ENCODE measurements at regions not wholly inside any gene's neighbourhood (a gene's known extent, or its start where the extent isn't known, plus 50 kb on each side); places are given as distances from the start of the nearest gene placed in this dataset.

DNA sequence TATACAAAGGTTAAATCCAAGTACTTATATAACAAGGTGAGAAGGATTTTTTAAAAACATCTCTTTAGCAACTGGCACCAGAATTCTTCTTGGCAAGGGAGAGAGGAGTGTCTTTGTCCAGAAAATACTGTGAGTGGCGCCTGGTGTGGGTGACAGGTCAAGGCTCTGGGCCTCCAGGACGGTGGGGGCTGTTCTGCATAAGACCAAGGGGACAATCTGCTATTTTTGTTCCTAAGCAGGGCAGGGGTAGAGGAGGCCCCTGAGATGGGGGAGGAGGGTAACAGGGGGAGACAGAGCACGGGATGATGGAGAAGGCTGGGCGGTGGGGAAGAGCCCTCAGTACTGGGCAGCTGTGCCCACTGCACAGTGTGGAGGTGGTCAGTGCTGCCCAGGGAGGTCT is 51.6 kb upstream of the TAF1B start:
- no peak overlapping the region for H3K4me3 ChIP-seq (ENCODE audit: low read depth, low read length)
- DNase-seq (ENCODE audit: low read depth): no peak
- TF ChIP-seq, protein P1, sequence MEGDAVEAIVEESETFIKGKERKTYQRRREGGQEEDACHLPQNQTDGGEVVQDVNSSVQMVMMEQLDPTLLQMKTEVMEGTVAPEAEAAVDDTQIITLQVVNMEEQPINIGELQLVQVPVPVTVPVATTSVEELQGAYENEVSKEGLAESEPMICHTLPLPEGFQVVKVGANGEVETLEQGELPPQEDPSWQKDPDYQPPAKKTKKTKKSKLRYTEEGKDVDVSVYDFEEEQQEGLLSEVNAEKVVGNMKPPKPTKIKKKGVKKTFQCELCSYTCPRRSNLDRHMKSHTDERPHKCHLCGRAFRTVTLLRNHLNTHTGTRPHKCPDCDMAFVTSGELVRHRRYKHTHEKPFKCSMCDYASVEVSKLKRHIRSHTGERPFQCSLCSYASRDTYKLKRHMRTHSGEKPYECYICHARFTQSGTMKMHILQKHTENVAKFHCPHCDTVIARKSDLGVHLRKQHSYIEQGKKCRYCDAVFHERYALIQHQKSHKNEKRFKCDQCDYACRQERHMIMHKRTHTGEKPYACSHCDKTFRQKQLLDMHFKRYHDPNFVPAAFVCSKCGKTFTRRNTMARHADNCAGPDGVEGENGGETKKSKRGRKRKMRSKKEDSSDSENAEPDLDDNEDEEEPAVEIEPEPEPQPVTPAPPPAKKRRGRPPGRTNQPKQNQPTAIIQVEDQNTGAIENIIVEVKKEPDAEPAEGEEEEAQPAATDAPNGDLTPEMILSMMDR (IDR thresholded peaks at IDR 0.05; ENCODE audit: control insufficient read depth, extremely low read depth, insufficient read depth): no peak

DNA sequence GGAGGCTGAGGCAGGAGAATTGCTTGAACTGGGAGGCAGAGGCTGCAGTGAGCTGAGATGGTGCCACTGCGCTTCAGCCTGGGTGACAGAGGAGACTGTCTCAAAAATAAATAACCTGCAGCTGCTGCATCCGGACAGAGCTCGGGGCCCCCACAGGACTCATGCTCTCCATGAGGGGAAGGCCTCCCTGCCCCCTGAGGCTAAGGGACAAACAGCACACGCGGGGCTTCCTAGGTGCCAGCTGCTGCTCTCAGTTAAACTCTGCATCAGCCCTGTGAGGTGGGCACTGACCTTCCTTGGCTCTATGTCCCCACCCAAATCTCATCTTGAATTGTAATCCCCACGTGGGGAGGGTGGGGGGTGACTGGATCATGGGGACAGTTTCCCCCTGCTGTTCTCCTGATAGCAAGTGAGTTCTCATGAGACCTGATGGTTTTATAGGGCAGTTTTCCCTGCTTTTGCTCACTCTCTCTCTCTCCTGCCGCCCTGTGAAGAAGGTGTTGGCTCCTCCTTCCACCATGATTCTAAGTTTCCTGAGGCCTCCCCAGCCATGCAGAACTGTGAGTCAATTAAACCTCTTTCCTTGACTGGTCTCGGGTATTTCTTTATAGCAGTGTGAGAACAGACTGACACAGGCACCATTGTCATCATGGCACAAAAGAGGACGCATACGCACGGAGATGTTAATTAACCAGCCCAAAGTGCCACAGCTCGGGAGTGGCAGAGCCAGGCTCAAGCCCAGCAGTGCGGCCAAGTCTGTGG is 49.9 kb upstream of the TAF1B start:
- TF ChIP-seq, protein P1 (IDR thresholded peaks at IDR 0.05; ENCODE audit: control insufficient read depth, extremely low read depth, insufficient read depth): no peak
- DNase-seq (ENCODE audit: low read depth): no peak
- no peak overlapping the region for H3K4me3 ChIP-seq (ENCODE audit: low read depth, low read length)

Measured in LNCaP clone FGC (cell line).